Liver (tissue), 8 donors: ENCODE measurements at regions not wholly inside any gene's neighbourhood (a gene's known extent, or its start where the extent isn't known, plus 50 kb on each side); places are given as distances from the start of the nearest gene placed in this dataset.

Experiments
- DNase-seq: peaks from one replicate; pipeline ENCODE4 v3.0.0-alpha.2; 2017; ENCODE audit warnings: low spot score
- H3K27ac ChIP-seq, 2 donors: one replicate each; pipeline ENCODE4 v1.7.0; 2013; ENCODE audit warnings: inconsistent platforms in 2 of 2, low read length in 2 of 2, control low read depth in 1 of 2, low read depth in 1 of 2, mild to moderate bottlenecking in 1 of 2
- H3K27me3 ChIP-seq, 4 donors: one replicate each; pipeline versions ENCODE4 v1.6.1 to v1.7.0; 2013; ENCODE audit warnings: low read length in 3 of 4, inconsistent platforms in 1 of 4, mild to moderate bottlenecking in 1 of 4, moderate library complexity in 1 of 4; ENCODE audit not compliant: control insufficient read depth in 4 of 4, insufficient read depth in 4 of 4
- H3K36me3 ChIP-seq, 4 donors: one replicate each; pipeline versions ENCODE4 v1.6.1 to v1.7.0; 2013; ENCODE audit warnings: low read length in 3 of 4, mild to moderate bottlenecking in 3 of 4, low read depth in 1 of 4, moderate library complexity in 1 of 4; ENCODE audit not compliant: control insufficient read depth in 4 of 4, insufficient read depth in 3 of 4
- H3K4me1 ChIP-seq, 4 donors: one replicate each; pipeline versions ENCODE4 v1.6.1 to v1.7.0; 2013; ENCODE audit warnings: low read length in 3 of 4, mild to moderate bottlenecking in 3 of 4, moderate library complexity in 1 of 4; ENCODE audit not compliant: control insufficient read depth in 4 of 4, insufficient read depth in 4 of 4
- H3K4me3 ChIP-seq, 3 donors: one replicate each; pipeline versions ENCODE4 v1.6.1 to v1.7.0; 2013; ENCODE audit warnings: low read length in 3 of 3, control low read depth in 1 of 3, low read depth in 1 of 3, mild to moderate bottlenecking in 1 of 3
- H3K9ac ChIP-seq, 2 donors: one replicate each; pipeline ENCODE4 v1.7.0; 2013; ENCODE audit warnings: low read length in 2 of 2, mild to moderate bottlenecking in 2 of 2, moderate library complexity in 2 of 2, control low read depth in 1 of 2, low read depth in 1 of 2
- H3K9me3 ChIP-seq, 4 donors: one replicate each; pipeline versions ENCODE4 v1.6.1 to v1.7.0; 2013; ENCODE audit warnings: low read length in 3 of 4; ENCODE audit not compliant: control insufficient read depth in 4 of 4
- ATF3 ChIP-seq: IDR thresholded peaks from 2 replicates; pipeline ENCODE4 v1.6.1; 2016; ENCODE audit warnings: antibody characterized with exemption
- EGR1 ChIP-seq, 2 donors: IDR thresholded peaks; 2 replicates each; pipeline ENCODE4 v1.6.1; 2016 to 2018; ENCODE audit warnings: antibody characterized with exemption in 2 of 2, low read depth in 2 of 2
- FOXA1 ChIP-seq: IDR thresholded peaks from 2 replicates; pipeline ENCODE4 v1.6.1; 2016; ENCODE audit warnings: antibody characterized with exemption
- FOXA2 ChIP-seq: IDR thresholded peaks from 2 replicates; pipeline ENCODE4 v1.6.1; 2016; ENCODE audit warnings: antibody characterized with exemption
- HNF4A ChIP-seq, 2 donors: conservative IDR thresholded peaks; 2 replicates each; pipeline ENCODE4 v1.6.1; 2016; ENCODE audit warnings: antibody characterized with exemption in 2 of 2, mild to moderate bottlenecking in 2 of 2
- HNF4G ChIP-seq: IDR thresholded peaks from 2 replicates; pipeline ENCODE4 v1.6.1; 2016; ENCODE audit warnings: antibody characterized with exemption
- NR2F2 ChIP-seq: IDR thresholded peaks from 2 replicates; pipeline ENCODE4 v1.6.1; 2016; ENCODE audit warnings: antibody characterized with exemption
- RAD21 ChIP-seq, 2 donors: IDR thresholded peaks; 2 replicates each; pipeline ENCODE4 v1.6.1; 2016; ENCODE audit warnings: antibody characterized with exemption in 2 of 2, mild to moderate bottlenecking in 2 of 2
- REST ChIP-seq: IDR thresholded peaks from 2 replicates; pipeline ENCODE4 v1.6.1; 2016; ENCODE audit warnings: antibody characterized with exemption, mild to moderate bottlenecking
- SP1 ChIP-seq: IDR thresholded peaks from 2 replicates; pipeline ENCODE4 v1.6.1; 2018; ENCODE audit warnings: antibody characterized with exemption, mild to moderate bottlenecking
- TAF1 ChIP-seq: conservative IDR thresholded peaks from 2 replicates; pipeline ENCODE4 v1.6.1; 2016; ENCODE audit warnings: antibody characterized with exemption, mild to moderate bottlenecking
- WGBS: extraction: QIAGEN DNeasy Blood & Tissue Kit; methylation state at CpG from one replicate; pipeline ENCODE4 v1.1.7; 2013; 5-methylcytosine and 5-hydroxymethylcytosine counted together
- TF ChIP-seq, protein P1 (sequence below): fragments of 150-350 bp; IDR thresholded peaks from 2 replicates; pipeline ENCODE4 v1.5.1; 2017; ENCODE audit warnings: improper control_type of control experiment, low read depth, low read length; ENCODE audit not compliant: missing input control
- TF ChIP-seq, protein P2 (sequence below): IDR thresholded peaks from 2 replicates; pipeline ENCODE4 v1.6.1; 2016; ENCODE audit warnings: antibody characterized with exemption
- TF ChIP-seq, protein P3 (sequence below): IDR thresholded peaks from 2 replicates; pipeline ENCODE4 v1.6.1; 2016; ENCODE audit warnings: antibody characterized with exemption
- donor health status: healthy.
- donor health status: healthy.
- donor health status: healthy.
- donor health status: healthy.
- donor health status: healthy.

DNA sequence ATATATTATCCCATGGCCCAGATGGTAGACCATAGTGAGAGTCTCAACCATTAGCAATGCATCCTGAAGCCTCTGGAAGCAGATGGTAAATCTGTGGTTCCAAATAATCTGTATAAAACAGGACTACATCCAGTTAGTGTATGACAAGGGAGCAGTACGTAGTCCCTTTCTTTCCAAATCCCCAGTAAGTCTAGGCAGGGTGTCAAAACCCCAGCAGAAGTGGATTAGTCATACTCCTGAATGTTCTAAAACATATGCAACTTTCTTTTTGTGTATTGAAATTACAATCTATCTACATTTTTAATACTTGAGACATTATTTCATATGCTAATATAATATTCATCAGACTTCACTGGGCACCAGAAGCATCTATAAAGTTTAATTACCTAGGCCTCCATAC is 295.1 kb upstream of the ANO5 start (continued):
- TF ChIP-seq, protein P1, sequence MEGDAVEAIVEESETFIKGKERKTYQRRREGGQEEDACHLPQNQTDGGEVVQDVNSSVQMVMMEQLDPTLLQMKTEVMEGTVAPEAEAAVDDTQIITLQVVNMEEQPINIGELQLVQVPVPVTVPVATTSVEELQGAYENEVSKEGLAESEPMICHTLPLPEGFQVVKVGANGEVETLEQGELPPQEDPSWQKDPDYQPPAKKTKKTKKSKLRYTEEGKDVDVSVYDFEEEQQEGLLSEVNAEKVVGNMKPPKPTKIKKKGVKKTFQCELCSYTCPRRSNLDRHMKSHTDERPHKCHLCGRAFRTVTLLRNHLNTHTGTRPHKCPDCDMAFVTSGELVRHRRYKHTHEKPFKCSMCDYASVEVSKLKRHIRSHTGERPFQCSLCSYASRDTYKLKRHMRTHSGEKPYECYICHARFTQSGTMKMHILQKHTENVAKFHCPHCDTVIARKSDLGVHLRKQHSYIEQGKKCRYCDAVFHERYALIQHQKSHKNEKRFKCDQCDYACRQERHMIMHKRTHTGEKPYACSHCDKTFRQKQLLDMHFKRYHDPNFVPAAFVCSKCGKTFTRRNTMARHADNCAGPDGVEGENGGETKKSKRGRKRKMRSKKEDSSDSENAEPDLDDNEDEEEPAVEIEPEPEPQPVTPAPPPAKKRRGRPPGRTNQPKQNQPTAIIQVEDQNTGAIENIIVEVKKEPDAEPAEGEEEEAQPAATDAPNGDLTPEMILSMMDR: no peak
- no peak for TF ChIP-seq ATF3
- no peak for TF ChIP-seq HNF4A (conservative IDR thresholded peaks at IDR 0.05)

GRCh38 chr11:21908211-21908610 is 284.7 kb upstream of the ANO5 start:
- no peak overlapping the region for H3K4me3 ChIP-seq
- no peak for TF ChIP-seq FOXA2
- no peak for TF ChIP-seq REST
- TF ChIP-seq RAD21 (IDR thresholded peaks at IDR 0.05): no peak
- TF ChIP-seq, protein P2, sequence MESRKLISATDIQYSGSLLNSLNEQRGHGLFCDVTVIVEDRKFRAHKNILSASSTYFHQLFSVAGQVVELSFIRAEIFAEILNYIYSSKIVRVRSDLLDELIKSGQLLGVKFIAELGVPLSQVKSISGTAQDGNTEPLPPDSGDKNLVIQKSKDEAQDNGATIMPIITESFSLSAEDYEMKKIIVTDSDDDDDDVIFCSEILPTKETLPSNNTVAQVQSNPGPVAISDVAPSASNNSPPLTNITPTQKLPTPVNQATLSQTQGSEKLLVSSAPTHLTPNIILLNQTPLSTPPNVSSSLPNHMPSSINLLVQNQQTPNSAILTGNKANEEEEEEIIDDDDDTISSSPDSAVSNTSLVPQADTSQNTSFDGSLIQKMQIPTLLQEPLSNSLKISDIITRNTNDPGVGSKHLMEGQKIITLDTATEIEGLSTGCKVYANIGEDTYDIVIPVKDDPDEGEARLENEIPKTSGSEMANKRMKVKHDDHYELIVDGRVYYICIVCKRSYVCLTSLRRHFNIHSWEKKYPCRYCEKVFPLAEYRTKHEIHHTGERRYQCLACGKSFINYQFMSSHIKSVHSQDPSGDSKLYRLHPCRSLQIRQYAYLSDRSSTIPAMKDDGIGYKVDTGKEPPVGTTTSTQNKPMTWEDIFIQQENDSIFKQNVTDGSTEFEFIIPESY: no peak
- no peak for TF ChIP-seq SP1
- no peak for TF ChIP-seq TAF1
- TF ChIP-seq, protein P3, sequence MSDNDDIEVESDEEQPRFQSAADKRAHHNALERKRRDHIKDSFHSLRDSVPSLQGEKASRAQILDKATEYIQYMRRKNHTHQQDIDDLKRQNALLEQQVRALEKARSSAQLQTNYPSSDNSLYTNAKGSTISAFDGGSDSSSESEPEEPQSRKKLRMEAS: no peak
- no peak for TF ChIP-seq NR2F2
- no peak overlapping the region for H3K9ac ChIP-seq
- H3K36me3 ChIP-seq: no peaks in the 10 kb centered on the region
- H3K9me3 ChIP-seq: no peaks in the 10 kb centered on the region
- no peaks in the 10 kb centered on the region for H3K27me3 ChIP-seq
- H3K4me1 ChIP-seq: peaks cover 0 to 4% (median 0%) of the 10 kb centered on the region in 4 donors
- H3K27ac ChIP-seq: no peak overlapping the region
- DNase-seq: no peak

GRCh38 chr11:21909145-21909544 is 283.7 kb upstream of the ANO5 start:
- Histone ChIP-seq H3K9me3 (no peaks in the 10 kb centered on the region), H3K27me3 (no peaks in the 10 kb centered on the region), H3K27ac (no peak overlapping the region), H3K4me3 (no peak overlapping the region), H3K36me3 (no peaks in the 10 kb centered on the region), H3K9ac (no peak overlapping the region), H3K4me1 (peaks cover 0 to 4% (median 0%) of the 10 kb centered on the region in 4 donors)
- DNase-seq: no peak
- 30% methylated on average over 2 of the region's 2 CpGs for WGBS
- no peak for TF ChIP-seq SP1
- peak; percentile 92 for TF ChIP-seq FOXA1
- TF ChIP-seq, protein P2: peak; percentile 37
- TF ChIP-seq, protein P1: no peak
- peak; percentile 46 for TF ChIP-seq REST
- no peak for TF ChIP-seq HNF4G
- TF ChIP-seq HNF4A (conservative IDR thresholded peaks at IDR 0.05): peak in 1 of 2 donors; percentile 60
- TF ChIP-seq EGR1 (IDR thresholded peaks at IDR 0.05; ENCODE audit: low read depth in 2 of 2): no peak
